ENCODE measurements at regions not wholly inside any gene's neighbourhood (a gene's known extent, or its start where the extent isn't known, plus 50 kb on each side); places are given as distances from the start of the nearest gene placed in this dataset.

DNA sequence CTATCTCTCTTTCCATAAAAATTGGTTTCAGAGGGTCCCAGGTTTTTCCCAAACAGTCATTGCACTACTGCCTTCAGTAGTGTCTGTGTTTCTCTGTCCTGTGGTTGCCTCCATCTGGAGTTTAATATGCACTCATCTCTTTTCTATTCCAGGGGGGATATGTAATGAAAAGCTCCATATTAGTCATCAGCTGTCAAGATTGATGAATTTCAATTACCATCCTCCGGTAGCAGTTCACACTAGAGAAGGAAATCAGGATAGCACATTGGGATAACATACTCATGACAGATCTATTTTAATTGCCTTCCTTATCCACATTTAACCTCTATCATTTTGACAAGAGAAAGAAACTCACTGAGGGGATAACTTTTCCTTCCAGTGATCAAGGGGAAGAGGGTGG is 589.0 kb upstream of the SEL1L start:
- no peak for FAIRE-seq
- no peak overlapping the region for H3K9ac ChIP-seq (ENCODE audit: low read length in 3 of 3)
- peaks cover 0 to 2% (median 0%) of the 10 kb centered on the region in 3 donors for H3K9me3 ChIP-seq (ENCODE audit: control insufficient read depth in 2 of 3, insufficient read depth in 1 of 3, low read length in 3 of 3)
- H3K27ac ChIP-seq (ENCODE audit: low read depth in 2 of 2, low read length in 2 of 2) = no peak overlapping the region
- H3K27me3 ChIP-seq (ENCODE audit: control insufficient read depth, insufficient read depth, low read length) = no peaks in the 10 kb centered on the region
- H3K36me3 ChIP-seq (ENCODE audit: control insufficient read depth in 2 of 3, insufficient read depth in 3 of 3, low read length in 3 of 3) = no peaks in the 10 kb centered on the region
- DNase-seq = no peak
- H3K4me1 ChIP-seq (ENCODE audit: control insufficient read depth in 2 of 3, insufficient read depth in 2 of 3, low read depth in 1 of 3, low read length in 3 of 3) = no peaks in the 10 kb centered on the region
- no peak overlapping the region for H3K4me3 ChIP-seq (ENCODE audit: low read length in 3 of 3)
- intact Hi-C loops (cut with DNase I) = no loop called here
- TF ChIP-seq, protein P1, sequence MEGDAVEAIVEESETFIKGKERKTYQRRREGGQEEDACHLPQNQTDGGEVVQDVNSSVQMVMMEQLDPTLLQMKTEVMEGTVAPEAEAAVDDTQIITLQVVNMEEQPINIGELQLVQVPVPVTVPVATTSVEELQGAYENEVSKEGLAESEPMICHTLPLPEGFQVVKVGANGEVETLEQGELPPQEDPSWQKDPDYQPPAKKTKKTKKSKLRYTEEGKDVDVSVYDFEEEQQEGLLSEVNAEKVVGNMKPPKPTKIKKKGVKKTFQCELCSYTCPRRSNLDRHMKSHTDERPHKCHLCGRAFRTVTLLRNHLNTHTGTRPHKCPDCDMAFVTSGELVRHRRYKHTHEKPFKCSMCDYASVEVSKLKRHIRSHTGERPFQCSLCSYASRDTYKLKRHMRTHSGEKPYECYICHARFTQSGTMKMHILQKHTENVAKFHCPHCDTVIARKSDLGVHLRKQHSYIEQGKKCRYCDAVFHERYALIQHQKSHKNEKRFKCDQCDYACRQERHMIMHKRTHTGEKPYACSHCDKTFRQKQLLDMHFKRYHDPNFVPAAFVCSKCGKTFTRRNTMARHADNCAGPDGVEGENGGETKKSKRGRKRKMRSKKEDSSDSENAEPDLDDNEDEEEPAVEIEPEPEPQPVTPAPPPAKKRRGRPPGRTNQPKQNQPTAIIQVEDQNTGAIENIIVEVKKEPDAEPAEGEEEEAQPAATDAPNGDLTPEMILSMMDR (IDR thresholded peaks at IDR 0.05; ENCODE audit: borderline replicate concordance, extremely low read depth, insufficient read depth) = no peak

DNA sequence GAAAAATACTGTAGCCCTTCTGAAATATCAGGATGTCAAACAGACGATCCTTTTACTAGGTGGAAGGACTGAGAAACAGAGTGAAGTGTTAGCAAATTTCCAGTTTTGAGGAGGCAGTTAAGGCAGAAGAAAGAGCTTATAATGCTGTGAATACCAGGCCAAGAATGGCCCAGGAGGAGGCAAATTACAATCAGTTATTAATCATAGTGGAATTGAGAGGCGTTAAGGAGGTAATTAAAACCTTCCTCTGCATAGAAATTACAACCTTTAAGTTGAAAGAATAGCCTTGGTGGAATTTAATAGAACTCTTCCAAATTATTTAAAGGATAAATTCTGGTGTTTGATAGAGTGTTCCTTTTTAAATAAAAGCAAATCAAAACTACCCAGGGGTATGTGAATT is 590.9 kb upstream of the SEL1L start:
- Histone ChIP-seq H3K9ac (ENCODE audit: low read length in 3 of 3) (no peak overlapping the region), H3K4me3 (ENCODE audit: low read length in 3 of 3) (no peak overlapping the region), H3K4me1 (ENCODE audit: control insufficient read depth in 2 of 3, insufficient read depth in 2 of 3, low read depth in 1 of 3, low read length in 3 of 3) (no peaks in the 10 kb centered on the region), H3K27ac (ENCODE audit: low read depth in 2 of 2, low read length in 2 of 2) (no peak overlapping the region), H3K27me3 (ENCODE audit: control insufficient read depth, insufficient read depth, low read length) (no peaks in the 10 kb centered on the region), H3K9me3 (ENCODE audit: control insufficient read depth in 2 of 3, insufficient read depth in 1 of 3, low read length in 3 of 3) (no peaks in the 10 kb centered on the region), H3K36me3 (ENCODE audit: control insufficient read depth in 2 of 3, insufficient read depth in 3 of 3, low read length in 3 of 3) (no peaks in the 10 kb centered on the region)
- no peak for DNase-seq
- intact Hi-C loops (cut with DNase I) = no loop called here
- no peak for FAIRE-seq
- TF ChIP-seq, protein P1 (IDR thresholded peaks at IDR 0.05; ENCODE audit: borderline replicate concordance, extremely low read depth, insufficient read depth) = no peak

DNA sequence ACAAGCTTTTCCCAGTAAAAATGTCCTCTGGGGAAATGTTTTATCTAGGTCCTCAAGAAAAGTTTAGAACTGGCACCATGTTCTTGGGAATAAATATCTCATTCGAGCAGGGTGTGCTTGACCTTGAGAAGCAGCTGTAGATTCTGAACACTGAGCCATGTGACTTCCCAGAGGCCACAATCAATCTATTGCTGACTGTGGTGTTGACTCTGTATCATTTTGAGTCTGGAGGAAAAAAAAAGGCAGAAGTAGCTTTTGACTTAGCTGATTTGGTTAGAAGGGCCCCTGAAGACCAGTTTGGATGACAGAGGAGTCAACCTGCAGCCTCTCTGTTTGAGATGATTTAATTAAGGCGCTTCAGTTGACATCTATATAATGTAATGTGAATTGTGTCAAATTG is 592.4 kb upstream of the SEL1L start:
- no peak overlapping the region for H3K9ac ChIP-seq (ENCODE audit: low read length in 3 of 3)
- FAIRE-seq (no peak), DNase-seq (no peak)
- H3K27me3 ChIP-seq (ENCODE audit: control insufficient read depth, insufficient read depth, low read length) = no peaks in the 10 kb centered on the region
- no peaks in the 10 kb centered on the region for H3K36me3 ChIP-seq (ENCODE audit: control insufficient read depth in 2 of 3, insufficient read depth in 3 of 3, low read length in 3 of 3)
- no peak overlapping the region for H3K4me3 ChIP-seq (ENCODE audit: low read length in 3 of 3)
- TF ChIP-seq, protein P1 (IDR thresholded peaks at IDR 0.05; ENCODE audit: borderline replicate concordance, extremely low read depth, insufficient read depth) = no peak
- H3K4me1 ChIP-seq (ENCODE audit: control insufficient read depth in 2 of 3, insufficient read depth in 2 of 3, low read depth in 1 of 3, low read length in 3 of 3) = no peaks in the 10 kb centered on the region
- H3K9me3 ChIP-seq (ENCODE audit: control insufficient read depth in 2 of 3, insufficient read depth in 1 of 3, low read length in 3 of 3) = no peaks in the 10 kb centered on the region
- no peak overlapping the region for H3K27ac ChIP-seq (ENCODE audit: low read depth in 2 of 2, low read length in 2 of 2)
- intact Hi-C loops (cut with DNase I) = no loop called here

DNA sequence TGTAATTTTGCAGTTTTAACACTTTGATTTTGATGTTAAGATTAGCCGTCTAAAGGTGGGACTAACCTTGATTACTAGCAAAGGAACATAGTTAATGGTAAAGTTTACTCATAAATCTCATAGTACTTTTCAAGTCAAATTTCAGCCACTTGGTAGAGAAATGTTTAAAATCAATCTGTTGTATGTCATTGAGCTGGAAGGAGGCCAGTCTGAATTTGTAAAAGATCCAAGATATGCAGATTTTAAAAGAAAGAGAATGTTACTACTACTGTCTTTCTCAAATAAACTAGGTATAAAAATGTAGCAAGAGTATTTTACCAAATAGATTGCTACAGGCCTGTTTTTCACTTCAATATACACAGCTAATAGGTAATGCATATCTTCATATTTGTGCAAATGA is 600.8 kb upstream of the SEL1L start:
- Histone ChIP-seq H3K27ac (ENCODE audit: low read depth in 2 of 2, low read length in 2 of 2) (no peak overlapping the region), H3K36me3 (ENCODE audit: control insufficient read depth in 2 of 3, insufficient read depth in 3 of 3, low read length in 3 of 3) (no peaks in the 10 kb centered on the region), H3K9ac (ENCODE audit: low read length in 3 of 3) (no peak overlapping the region), H3K4me3 (ENCODE audit: low read length in 3 of 3) (no peak overlapping the region), H3K4me1 (ENCODE audit: control insufficient read depth in 2 of 3, insufficient read depth in 2 of 3, low read depth in 1 of 3, low read length in 3 of 3) (no peaks in the 10 kb centered on the region), H3K27me3 (ENCODE audit: control insufficient read depth, insufficient read depth, low read length) (no peaks in the 10 kb centered on the region), H3K9me3 (ENCODE audit: control insufficient read depth in 2 of 3, insufficient read depth in 1 of 3, low read length in 3 of 3) (no peaks in the 10 kb centered on the region)
- no peak for FAIRE-seq
- DNase-seq = peak in 2 of 5 donors; percentile 2 to 14
- intact Hi-C loops (cut with DNase I) = no loop called here
- TF ChIP-seq, protein P1 (IDR thresholded peaks at IDR 0.05; ENCODE audit: borderline replicate concordance, extremely low read depth, insufficient read depth) = no peak

Measured in kidney (tissue), 13 donors.